Epithelial cell of esophagus (primary cell): ENCODE measurements at regions not wholly inside any gene's neighbourhood (a gene's known extent, or its start where the extent isn't known, plus 50 kb on each side); places are given as distances from the start of the nearest gene placed in this dataset.
"Not testable (repeated sequence)": the region's sequence is repeated elsewhere in the genome, so short reads cannot be mapped to it uniquely, and the experiment has no call there.

Source experiments
- DNase-seq: peaks from one replicate; pipeline ENCODE4 v3.0.0; 2010; ENCODE audit warnings: low read depth
- H3K4me3 ChIP-seq: 2 replicates; pipeline ENCODE4 v1.5.1; 2011; ENCODE audit warnings: mild to moderate bottlenecking, low read length, control low read depth
- TF ChIP-seq, protein P1 (sequence below): IDR thresholded peaks from 2 replicates; pipeline ENCODE4 v1.5.1; 2011; ENCODE audit warnings: low read depth, mild to moderate bottlenecking, low read length, control low read depth, inconsistent platforms; ENCODE audit not compliant: insufficient read depth; ENCODE audit errors: missing control alignments

DNA sequence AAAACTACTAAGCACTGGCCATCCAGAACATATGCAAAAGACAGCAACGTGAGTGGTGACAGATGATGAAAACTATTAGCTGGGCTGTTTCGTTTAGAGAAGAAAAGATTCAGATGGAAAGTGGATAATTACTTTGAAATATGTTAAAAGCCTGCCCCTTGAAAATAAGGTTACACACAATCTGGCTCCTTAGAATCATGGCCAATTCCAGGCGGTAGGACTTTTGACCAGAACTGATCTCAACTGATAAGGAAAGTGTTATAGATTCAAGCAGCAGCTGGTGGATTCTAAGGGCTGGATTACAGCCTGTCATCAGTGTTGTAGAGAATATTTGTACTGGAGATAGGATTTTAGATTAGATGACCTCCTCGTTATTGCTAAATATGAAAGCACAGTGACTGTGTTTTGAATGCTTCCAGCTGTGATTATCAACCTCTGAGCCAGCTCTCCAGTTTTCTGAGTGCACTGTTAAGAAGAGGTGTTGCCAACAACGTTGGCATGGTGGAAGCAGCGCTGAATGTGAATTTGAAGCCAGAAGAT lies 75.1 kb downstream of the KBTBD2 start:
- not testable (repeated sequence) for H3K4me3 ChIP-seq, DNase-seq

DNA sequence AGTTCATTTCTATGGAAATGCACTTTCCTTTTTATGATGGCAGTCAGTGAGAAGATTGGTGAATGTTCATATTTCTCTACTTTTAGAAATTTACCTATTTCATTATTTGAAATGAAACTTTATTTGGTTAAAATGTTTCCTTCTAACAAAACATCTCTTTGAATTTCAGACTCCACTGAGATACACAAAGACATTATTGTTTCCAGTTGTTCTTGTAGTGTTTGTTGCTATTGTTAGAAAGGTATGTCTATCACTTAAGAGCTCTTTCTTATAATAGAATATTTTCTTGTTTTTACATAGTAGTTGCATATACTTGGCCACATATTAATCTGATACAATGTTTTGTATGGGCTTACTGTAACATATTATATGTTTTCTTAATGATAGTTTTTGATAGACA lies 76.8 kb downstream of the KBTBD2 start:
- H3K4me3 ChIP-seq, DNase-seq: not testable (repeated sequence)

DNA sequence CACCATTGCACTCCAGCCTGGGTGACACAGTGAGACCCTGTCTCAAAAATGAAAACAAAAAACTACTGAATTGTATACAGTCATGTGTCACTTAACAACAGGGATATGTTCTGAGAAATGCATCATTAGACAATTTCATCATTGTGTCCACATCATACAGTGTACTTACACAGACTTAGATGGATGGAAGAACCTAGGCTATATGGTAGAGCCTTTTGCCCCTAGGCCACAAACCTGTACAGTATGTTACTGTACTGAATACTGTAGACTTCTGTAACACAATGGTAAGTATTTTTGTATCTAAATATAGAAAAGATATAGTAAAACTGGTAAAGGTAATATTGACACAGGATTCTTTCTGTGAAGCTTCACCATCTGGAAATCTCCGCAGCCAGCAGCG lies 81.7 kb downstream of the KBTBD2 start:
- H3K4me3 ChIP-seq, result no peak overlapping the region
- TF ChIP-seq, protein P1, sequence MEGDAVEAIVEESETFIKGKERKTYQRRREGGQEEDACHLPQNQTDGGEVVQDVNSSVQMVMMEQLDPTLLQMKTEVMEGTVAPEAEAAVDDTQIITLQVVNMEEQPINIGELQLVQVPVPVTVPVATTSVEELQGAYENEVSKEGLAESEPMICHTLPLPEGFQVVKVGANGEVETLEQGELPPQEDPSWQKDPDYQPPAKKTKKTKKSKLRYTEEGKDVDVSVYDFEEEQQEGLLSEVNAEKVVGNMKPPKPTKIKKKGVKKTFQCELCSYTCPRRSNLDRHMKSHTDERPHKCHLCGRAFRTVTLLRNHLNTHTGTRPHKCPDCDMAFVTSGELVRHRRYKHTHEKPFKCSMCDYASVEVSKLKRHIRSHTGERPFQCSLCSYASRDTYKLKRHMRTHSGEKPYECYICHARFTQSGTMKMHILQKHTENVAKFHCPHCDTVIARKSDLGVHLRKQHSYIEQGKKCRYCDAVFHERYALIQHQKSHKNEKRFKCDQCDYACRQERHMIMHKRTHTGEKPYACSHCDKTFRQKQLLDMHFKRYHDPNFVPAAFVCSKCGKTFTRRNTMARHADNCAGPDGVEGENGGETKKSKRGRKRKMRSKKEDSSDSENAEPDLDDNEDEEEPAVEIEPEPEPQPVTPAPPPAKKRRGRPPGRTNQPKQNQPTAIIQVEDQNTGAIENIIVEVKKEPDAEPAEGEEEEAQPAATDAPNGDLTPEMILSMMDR, result no peak
- DNase-seq, result no peak

DNA sequence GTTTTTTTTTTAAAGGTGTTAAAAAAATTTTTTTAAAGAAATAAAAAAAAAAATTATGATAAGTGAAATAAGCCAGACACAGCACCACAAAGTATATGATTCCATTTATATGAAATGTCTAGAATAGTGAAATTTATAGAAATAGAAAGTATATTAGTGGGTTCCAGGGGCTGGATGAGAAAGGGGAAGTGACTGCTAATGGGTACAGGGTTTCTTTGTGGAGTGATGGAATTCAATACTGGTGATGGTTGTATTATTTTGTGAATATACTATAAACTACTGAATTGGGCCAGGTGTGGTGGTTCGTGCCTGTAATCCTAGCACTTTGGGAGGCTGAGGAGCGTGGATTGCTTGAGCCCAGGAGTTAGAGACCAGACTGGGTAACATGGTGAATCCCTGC lies 82.2 kb downstream of the KBTBD2 start:
- TF ChIP-seq, protein P1, result no peak
- no peak overlapping the region for H3K4me3 ChIP-seq
- DNase-seq, result no peak

DNA sequence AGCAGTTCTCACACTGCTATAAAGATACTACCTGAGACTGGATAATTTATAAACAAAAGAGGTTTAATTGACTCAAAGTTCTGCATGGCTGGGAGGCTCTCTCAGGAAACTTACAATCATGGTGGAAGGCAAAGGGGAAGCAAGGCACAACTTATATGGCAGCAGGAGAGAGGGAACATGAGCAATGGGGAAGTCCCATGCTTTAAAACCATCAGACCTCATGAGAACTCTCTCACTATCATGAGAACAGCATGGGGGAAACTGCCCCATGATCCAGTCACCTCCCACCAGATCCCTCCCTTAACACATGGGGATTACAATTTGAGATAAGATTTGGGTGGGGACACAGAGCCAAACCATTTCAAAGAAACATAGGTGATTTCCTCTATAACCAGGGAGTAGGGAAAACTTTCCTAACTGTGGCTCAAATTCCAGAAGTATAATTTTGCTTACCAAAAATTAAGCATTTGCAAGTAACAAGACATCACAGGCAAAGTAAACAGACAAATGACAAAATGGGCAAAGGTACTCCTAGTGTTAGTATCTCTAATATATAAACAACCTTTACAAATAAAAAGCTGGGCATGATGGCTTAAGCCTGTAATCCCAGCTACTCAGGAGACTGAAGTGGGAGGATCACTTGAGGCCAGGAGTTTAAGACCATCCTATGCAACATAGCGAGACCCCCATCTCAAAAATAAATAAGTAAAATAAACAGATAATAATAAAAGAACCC lies 88.0 kb downstream of the KBTBD2 start:
- H3K4me3 ChIP-seq, result no peak overlapping the region
- TF ChIP-seq, protein P1, result no peak
- DNase-seq, result no peak

DNA sequence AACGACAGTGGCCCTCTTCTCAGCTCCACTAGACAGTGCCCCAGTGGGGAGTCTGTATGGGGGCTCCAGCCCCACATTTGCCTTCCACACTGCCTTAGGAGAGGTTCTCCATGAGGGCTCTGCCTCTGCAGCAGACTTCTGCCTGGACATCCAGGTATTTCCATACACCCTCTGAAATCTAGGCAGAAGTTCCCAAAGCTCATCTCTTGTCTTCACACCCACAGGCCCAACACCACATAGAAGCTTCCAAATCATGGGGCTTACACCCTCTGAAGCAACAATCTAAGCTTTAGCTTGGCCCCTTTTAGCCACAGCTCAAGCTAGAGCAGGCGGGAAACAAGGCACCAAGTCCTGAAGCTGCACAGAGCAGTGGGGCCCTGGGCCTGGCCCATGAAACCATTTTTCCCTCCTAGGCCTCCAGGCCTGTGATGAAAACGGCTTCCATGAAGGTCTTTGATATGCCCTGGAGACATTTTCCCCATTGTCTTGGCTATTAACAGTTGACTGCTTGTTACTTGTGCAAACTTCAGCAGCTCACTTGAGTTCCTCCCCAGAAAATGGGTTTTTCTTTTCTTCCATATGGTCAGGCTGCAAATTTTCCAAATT lies 89.2 kb downstream of the KBTBD2 start:
- no peak overlapping the region for H3K4me3 ChIP-seq
- no peak for DNase-seq
- TF ChIP-seq, protein P1, result no peak

DNA sequence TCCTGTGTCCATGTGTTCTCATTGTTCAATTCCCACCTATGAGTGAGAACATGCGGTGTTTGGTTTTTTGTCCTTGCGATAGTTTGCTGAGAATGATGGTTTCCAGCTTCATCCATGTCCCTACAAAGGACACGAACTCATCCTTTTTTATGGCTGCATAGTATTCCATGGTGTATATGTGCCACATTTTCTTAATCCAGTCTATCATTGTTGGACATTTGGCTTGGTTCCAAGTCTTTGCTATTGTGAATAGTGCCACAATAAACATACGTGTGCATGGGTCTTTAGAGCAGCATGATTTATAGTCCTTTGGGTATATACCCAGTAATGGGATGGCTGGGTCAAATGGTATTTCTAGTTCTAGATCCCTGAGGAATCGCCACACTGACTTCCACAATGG lies 98.5 kb downstream of the KBTBD2 start:
- DNase-seq, H3K4me3 ChIP-seq: not testable (repeated sequence)

DNA sequence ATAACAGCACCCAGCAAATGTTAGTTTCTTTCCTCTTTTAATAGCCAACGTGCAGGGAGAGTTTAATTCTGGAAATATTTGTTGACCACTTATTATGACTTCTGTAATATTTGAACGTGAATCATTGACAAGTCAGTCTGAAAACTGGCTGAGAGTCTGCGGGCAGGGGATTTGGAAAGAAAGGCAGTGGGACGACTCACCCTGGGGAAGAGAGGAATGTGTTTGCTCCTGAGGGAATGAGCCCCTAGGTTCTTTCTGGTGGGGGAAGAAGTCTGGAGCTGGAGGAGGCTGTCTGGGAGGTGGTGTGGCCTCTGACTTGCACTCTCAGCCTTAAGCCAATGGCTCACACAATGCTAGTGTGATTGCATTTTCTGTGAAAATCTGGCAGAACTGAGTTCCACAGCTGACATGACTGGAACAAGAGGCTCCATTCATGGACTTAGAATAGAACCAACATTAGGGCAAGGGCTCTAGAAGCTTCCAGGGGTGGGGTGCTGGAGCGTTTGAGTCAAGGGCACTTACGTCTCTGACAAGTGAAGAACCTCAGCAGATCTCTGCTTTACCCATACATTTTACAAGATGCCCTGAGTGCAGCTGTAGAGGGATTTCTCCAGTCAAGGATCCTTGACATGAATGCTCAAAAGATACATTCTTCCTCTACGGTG lies 100.7 kb downstream of the KBTBD2 start:
- not testable (repeated sequence) for H3K4me3 ChIP-seq
- DNase-seq, result peak; percentile 38

DNA sequence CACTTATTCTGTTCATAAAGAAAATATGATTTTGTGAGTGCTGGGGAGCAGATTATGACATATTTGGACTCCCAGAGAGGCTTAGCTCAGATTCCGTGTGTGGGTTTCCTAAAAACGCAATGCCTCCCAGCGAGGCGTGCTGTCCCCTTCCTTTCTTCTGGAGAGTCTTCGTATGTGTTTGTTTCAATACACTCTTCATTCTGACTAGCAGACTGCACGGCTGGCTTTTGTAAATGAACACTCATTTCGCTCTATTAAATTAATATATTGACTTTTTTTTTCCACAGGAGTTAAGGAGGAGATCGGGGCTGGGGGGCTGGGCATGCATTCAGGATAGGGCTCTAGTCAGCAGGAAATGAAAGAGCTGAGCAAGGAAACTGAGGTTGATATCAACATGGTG lies 102.3 kb downstream of the KBTBD2 start:
- not testable (repeated sequence) for DNase-seq, H3K4me3 ChIP-seq

DNA sequence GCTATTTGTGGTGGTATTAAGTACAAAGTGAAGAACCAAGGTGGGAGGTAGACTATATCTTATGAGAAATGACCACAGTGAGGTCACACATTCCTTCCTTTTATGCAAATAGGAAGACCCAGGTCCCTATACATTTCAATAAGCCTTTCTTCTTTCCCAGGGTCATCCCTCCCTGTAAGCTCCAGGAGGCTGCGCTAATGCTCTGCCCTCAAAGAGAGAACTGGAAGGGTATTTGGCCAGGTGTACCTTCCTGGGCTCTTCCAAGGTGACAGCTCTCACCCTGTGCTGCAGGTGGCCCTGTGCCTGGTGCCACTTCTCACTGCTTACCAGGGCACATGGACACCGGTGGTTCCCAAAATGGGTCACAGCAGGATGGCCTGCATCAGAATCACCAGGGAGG lies 103.4 kb downstream of the KBTBD2 start:
- not testable (repeated sequence) for H3K4me3 ChIP-seq, DNase-seq

DNA sequence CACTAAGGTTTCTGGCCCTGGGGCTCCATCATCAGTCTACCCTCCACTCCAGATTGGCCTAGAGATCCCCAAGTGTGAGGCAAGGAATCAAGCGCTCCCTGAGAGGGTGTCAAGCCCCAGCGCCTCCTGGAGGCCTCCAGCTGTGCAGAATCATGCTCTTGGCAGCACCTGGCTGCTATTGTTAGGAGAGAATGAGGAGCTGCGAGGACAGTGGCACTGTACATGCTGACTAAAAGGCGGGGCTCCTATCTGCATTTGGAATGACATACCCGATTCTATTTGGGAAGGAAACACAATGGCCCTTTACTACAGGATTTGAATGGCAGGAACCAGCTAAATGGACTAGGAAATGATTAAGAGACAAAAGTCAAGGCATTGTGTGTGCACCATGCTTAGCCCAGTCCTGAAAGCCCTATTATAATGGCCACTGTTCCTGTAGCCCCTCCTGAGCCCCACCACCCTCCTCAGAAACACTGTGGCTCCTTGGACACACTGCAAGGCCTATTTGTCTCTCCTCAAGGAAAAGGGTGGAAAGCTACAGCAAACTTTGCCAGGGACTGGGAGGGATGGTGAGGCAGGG lies 106.1 kb downstream of the KBTBD2 start:
- H3K4me3 ChIP-seq, DNase-seq: not testable (repeated sequence)

DNA sequence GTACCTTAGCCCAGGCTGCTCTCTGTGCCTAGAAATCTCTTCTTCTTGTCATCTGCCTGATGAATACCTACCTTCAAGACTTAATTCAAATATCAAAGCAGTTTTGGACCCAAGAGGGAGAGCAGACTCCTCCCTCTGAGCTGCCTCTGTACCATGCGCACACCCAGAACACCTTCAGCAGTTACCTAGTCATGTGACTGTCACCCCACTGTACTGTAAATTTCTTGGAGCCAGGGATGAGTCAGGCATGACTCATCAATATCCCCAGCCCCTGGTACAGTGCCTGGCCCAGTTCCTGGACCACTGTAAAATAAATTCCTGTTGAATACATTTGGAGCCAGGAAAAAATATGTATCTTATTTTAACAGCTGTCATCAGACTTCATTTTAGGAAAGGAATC lies 111.7 kb downstream of the KBTBD2 start:
- not testable (repeated sequence) for DNase-seq, H3K4me3 ChIP-seq
